SK-N-SH (cell line): ENCODE measurements at regions not wholly inside any gene's neighbourhood (a gene's known extent, or its start where the extent isn't known, plus 50 kb on each side); places are given as distances from the start of the nearest gene placed in this dataset.

Source experiments
- CTCF ChIA-PET: fragments of 300-600, 350-600 bp; formaldehyde crosslinking; extraction: SDS; loops from one replicate; lab custom pipeline; 2021; lab: Yijun Ruan, JAX
- POLR2A ChIA-PET: fragments of 350-600 bp; sonication (Branson Sonifier 250); formaldehyde crosslinking; extraction: SDS; loops from one replicate; lab custom pipeline; 2020; ENCODE audit warnings: antibody characterized with exemption, inconsistent platforms; lab: Yijun Ruan, JAX
- DNase-seq: peaks from one replicate; pipeline ENCODE4 v3.0.0; 2012
- H2AFZ ChIP-seq: fragments of 200-600 bp; sonication (generic); 2 replicates; pipeline ENCODE4 v1.8.1; 2016; ENCODE audit warnings: antibody characterized with exemption, mild to moderate bottlenecking, low read depth
- H3F3A ChIP-seq: fragments of 200-600 bp; sonication (generic); replicated peaks from 2 replicates; pipeline ENCODE3; 2016; ENCODE audit warnings: antibody characterized with exemption, mild to moderate bottlenecking; ENCODE audit not compliant: insufficient read depth
- H3K27ac ChIP-seq, 2 experiments: fragments of 200-500 bp in 1 of 2; fragments of 200-600 bp in 1 of 2; sonication (Bioruptor generic) in 1 of 2; sonication (generic), shearing (Covaris generic) in 1 of 2; 2 replicates each; pipeline versions ENCODE4 v1.5.1 to v1.6.1; 2014 to 2016; ENCODE audit warnings: low read depth in 2 of 2, inconsistent platforms in 1 of 2, low read length in 1 of 2, mild to moderate bottlenecking in 1 of 2, mixed read lengths in 1 of 2
- H3K27me3 ChIP-seq: fragments of 200-600 bp; sonication (generic), shearing (Covaris generic); 2 replicates; pipeline ENCODE4 v1.6.1; 2016; ENCODE audit warnings: mixed run types; ENCODE audit not compliant: insufficient read depth
- H3K36me3 ChIP-seq, 2 experiments: fragments of 200-500 bp in 1 of 2; fragments of 200-600 bp in 1 of 2; sonication (Bioruptor generic) in 1 of 2; sonication (generic) in 1 of 2; replicated peaks in 1 of 2; 2 replicates each; pipeline versions ENCODE3 to v1.5.1; 2014 to 2016; ENCODE audit warnings: low read length in 1 of 2, mild to moderate bottlenecking in 1 of 2; ENCODE audit not compliant: insufficient read depth in 2 of 2, control insufficient read depth in 1 of 2
- H3K4me1 ChIP-seq, 2 experiments: fragments of 200-500 bp in 1 of 2; fragments of 200-600 bp in 1 of 2; sonication (Bioruptor generic) in 1 of 2; sonication (generic), shearing (Covaris generic) in 1 of 2; 2 replicates each; pipeline versions ENCODE4 v1.5.1 to v1.6.1; 2014 to 2016; ENCODE audit warnings: low read depth in 1 of 2, low read length in 1 of 2, mixed run types in 1 of 2; ENCODE audit not compliant: insufficient read depth in 2 of 2, control insufficient read depth in 1 of 2
- H3K4me2 ChIP-seq: fragments of 200-600 bp; sonication (generic), shearing (Covaris generic); 2 replicates; pipeline ENCODE4 v1.6.1; 2017; ENCODE audit warnings: mixed run types
- H3K4me3 ChIP-seq, 2 experiments: fragments of 200-500 bp in 1 of 2; fragments of 200-600 bp in 1 of 2; sonication (Bioruptor generic) in 1 of 2; sonication (generic), shearing (Covaris generic) in 1 of 2; 2 replicates each; pipeline versions ENCODE4 v1.5.1 to v1.8.1; 2014 to 2016; ENCODE audit warnings: low read depth in 2 of 2, inconsistent platforms in 1 of 2, low read length in 1 of 2, mild to moderate bottlenecking in 1 of 2, mixed read lengths in 1 of 2, moderate library complexity in 1 of 2
- H3K79me2 ChIP-seq: fragments of 200-600 bp; sonication (generic); 2 replicates; pipeline ENCODE4 v1.8.1; 2017; ENCODE audit warnings: mild to moderate bottlenecking; ENCODE audit not compliant: insufficient read depth
- H3K9ac ChIP-seq: fragments of 200-600 bp; sonication (generic); 2 replicates; pipeline ENCODE4 v1.6.1; 2017; ENCODE audit warnings: mixed run types
- H3K9me2 ChIP-seq: fragments of 200-600 bp; sonication (generic); 2 replicates; pipeline ENCODE4 v1.6.1; 2017; ENCODE audit warnings: mixed run types
- H3K9me3 ChIP-seq: fragments of 200-600 bp; sonication (generic); 2 replicates; pipeline ENCODE4 v1.6.1; 2017; ENCODE audit warnings: mixed run types, mild to moderate bottlenecking, moderate library complexity
- H4K20me1 ChIP-seq: fragments of 200-600 bp; sonication (generic); 2 replicates; pipeline ENCODE4 v1.6.1; 2017; ENCODE audit warnings: mild to moderate bottlenecking, mixed run types; ENCODE audit not compliant: insufficient read depth
- ELF1 ChIP-seq: IDR thresholded peaks from 2 replicates; pipeline ENCODE4 v1.4.0; 2012
- EP300 ChIP-seq, 2 experiments: IDR thresholded peaks; 2 replicates each; pipeline versions ENCODE4 v1.4.0 to v1.6.1; 2012; ENCODE audit warnings: borderline replicate concordance in 1 of 2, low read depth in 1 of 2, low read length in 1 of 2
- GABPA ChIP-seq: IDR thresholded peaks from 2 replicates; pipeline ENCODE4 v1.4.0; 2012; ENCODE audit warnings: low read depth, mild to moderate bottlenecking
- GATA2 ChIP-seq: sonication (generic); formaldehyde crosslinking; IDR thresholded peaks from 2 replicates; pipeline ENCODE4 v1.5.0; 2020; ENCODE audit warnings: mild to moderate bottlenecking, missing genetic modification reagents
- IRF3 ChIP-seq: fragments of 150-350 bp; IDR thresholded peaks from 2 replicates; pipeline ENCODE4 v1.6.1; 2016; ENCODE audit warnings: mild to moderate bottlenecking, low read depth, low read length
- MEF2A ChIP-seq: IDR thresholded peaks from 2 replicates; pipeline ENCODE4 v1.4.0; 2012; ENCODE audit warnings: low read depth, borderline replicate concordance
- NFIC ChIP-seq: IDR thresholded peaks from 2 replicates; pipeline ENCODE4 v1.4.0; 2012; ENCODE audit warnings: borderline replicate concordance
- PBX3 ChIP-seq: IDR thresholded peaks from 2 replicates; pipeline ENCODE4; 2012
- RAD21 ChIP-seq: IDR thresholded peaks from 2 replicates; pipeline ENCODE4 v1.6.1; 2012; ENCODE audit warnings: mild to moderate bottlenecking, low read length
- RCOR1 ChIP-seq: fragments of 150-350 bp; IDR thresholded peaks from 2 replicates; pipeline ENCODE4 v1.6.1; 2017; ENCODE audit warnings: antibody characterized with exemption, low read length
- RFX5 ChIP-seq: IDR thresholded peaks from 2 replicates; pipeline ENCODE4 v1.6.1; 2012; ENCODE audit warnings: mild to moderate bottlenecking, improper control_type of control experiment, low read length
- RXRA ChIP-seq: IDR thresholded peaks from 2 replicates; pipeline ENCODE4 v1.4.0; 2012; ENCODE audit warnings: low read depth, mild to moderate bottlenecking, borderline replicate concordance
- SMC3 ChIP-seq: IDR thresholded peaks from 2 replicates; pipeline ENCODE4 v1.6.1; 2012; ENCODE audit warnings: low read depth, low read length, improper control_type of control experiment
- TEAD4 ChIP-seq: IDR thresholded peaks from 2 replicates; pipeline ENCODE4 v1.4.0; 2012; ENCODE audit warnings: mild to moderate bottlenecking, borderline replicate concordance; ENCODE audit not compliant: insufficient read depth
- USF1 ChIP-seq: IDR thresholded peaks from 2 replicates; pipeline ENCODE4 v1.4.0; 2012; ENCODE audit warnings: low read depth, borderline replicate concordance
- USF2 ChIP-seq: fragments of 150-350 bp; IDR thresholded peaks from 2 replicates; pipeline ENCODE4 v1.6.1; 2017; ENCODE audit warnings: antibody characterized with exemption, low read length, low read depth, borderline replicate concordance
- WGBS: methylation state at CpG from one replicate; pipeline ENCODE4 v1.1.6; 2017; ENCODE audit warnings: low lambda C conversion rate; 5-methylcytosine and 5-hydroxymethylcytosine counted together

- TF ChIP-seq USF1 (no peak), GABPA (no peak), TEAD4 (no peak), ELF1 (no peak), EP300 (IDR thresholded peaks at IDR 0.05; ENCODE audit: borderline replicate concordance in 1 of 2, low read depth in 1 of 2, low read length in 1 of 2) (no peak), SMC3 (no peak), GATA2 (CRISPR knock-in tag) (no peak)
Measured at GRCh38 chr1:5725406-5725805, 266.8 kb downstream of the NPHP4 start (continued).

- Histone ChIP-seq H3K36me3 (no peaks in the 10 kb centered on the region), H2AFZ (no peak overlapping the region), H3K9me3 (no peaks in the 10 kb centered on the region), H3K79me2 (no peaks in the 10 kb centered on the region), H3K4me3 (no peak overlapping the region), H3K9me2 (no peaks in the 10 kb centered on the region), H3K4me2 (no peak overlapping the region), H3K27me3 (no peaks in the 10 kb centered on the region), H3K9ac (no peak overlapping the region), H3K4me1 (peaks cover 0 to 52% of the 10 kb centered on the region in 2 experiments; a peak in 1 of 4 replicates), H4K20me1 (no peaks in the 10 kb centered on the region), H3K27ac (no peak overlapping the region; a peak in 1 of 4 replicates), H3F3A (no peaks in the 10 kb centered on the region)
- POLR2A ChIA-PET: no interaction called here
- WGBS: 29% methylated on average over 4 of the region's 9 CpGs
- DNase-seq: no peak
- CTCF ChIA-PET: interaction anchor here (0.6 to 1.4 kb wide), 2 partner anchors 21 to 101 kb away, joined by 3 to 4 read pairs; no protein-coding TSS in a partner anchor
- TF ChIP-seq RXRA: no peak
- TF ChIP-seq IRF3: no peak
- TF ChIP-seq MEF2A: no peak
- no peak for TF ChIP-seq PBX3
- no peak for TF ChIP-seq EP300 (IDR thresholded peaks at IDR 0.05; ENCODE audit: borderline replicate concordance in 1 of 2, low read depth in 1 of 2, low read length in 1 of 2)
Measured at GRCh38 chr1:5724847-5725246, 267.4 kb downstream of the NPHP4 start.

- CTCF ChIA-PET: no interaction called here
- Histone ChIP-seq H3K79me2 (no peaks in the 10 kb centered on the region), H3K27ac (no peak overlapping the region), H3K36me3 (no peaks in the 10 kb centered on the region), H3K9me2 (no peaks in the 10 kb centered on the region), H4K20me1 (no peaks in the 10 kb centered on the region), H3K9me3 (no peaks in the 10 kb centered on the region), H3K4me3 (no peak overlapping the region), H3K27me3 (no peaks in the 10 kb centered on the region), H3K4me1 (peaks cover 0 to 46% of the 10 kb centered on the region in 2 experiments; a peak in 1 of 4 replicates), H3F3A (no peaks in the 10 kb centered on the region), H3K9ac (no peak overlapping the region), H2AFZ (no peak overlapping the region), H3K4me2 (no peak overlapping the region)
- TF ChIP-seq RCOR1 (no peak), RFX5 (no peak), USF2 (no peak), RAD21 (no peak), NFIC (no peak)
- POLR2A ChIA-PET: no interaction called here
- WGBS: 41% methylated on average over 11 of the region's 12 CpGs
- DNase-seq: no peak
Measured at GRCh38 chr1:5722635-5723164, 269.5 kb downstream of the NPHP4 start.
